ENCODE measurements at regions not wholly inside any gene's neighbourhood (a gene's known extent, or its start where the extent isn't known, plus 50 kb on each side); places are given as distances from the start of the nearest gene placed in this dataset.
"Not testable (repeated sequence)": the region's sequence is repeated elsewhere in the genome, so short reads cannot be mapped to it uniquely, and the experiment has no call there.

DNA sequence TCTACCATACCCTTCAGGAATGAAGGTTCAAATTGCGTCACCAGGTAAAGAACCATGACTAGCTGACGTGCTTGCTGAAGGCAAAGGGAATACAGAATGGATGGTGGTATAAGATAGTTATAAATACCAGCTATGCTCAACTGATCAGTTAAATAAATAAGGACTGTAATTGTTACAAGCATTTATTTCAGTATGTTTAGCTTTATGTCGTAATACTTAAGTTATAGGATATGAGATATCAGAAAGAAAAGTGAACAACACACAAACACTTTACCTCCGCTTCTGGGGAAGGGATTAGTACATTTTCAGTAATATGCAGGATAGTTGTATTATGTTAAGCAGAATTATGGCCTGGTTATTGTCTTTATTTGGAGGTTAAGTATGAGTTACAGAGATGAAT is 416.1 kb downstream of the BTG1 start:
- FAIRE-seq (no peak), DNase-seq (ENCODE audit: insufficient read length, low spot score) (no peak)
- TF ChIP-seq PAX5 (IDR thresholded peaks at IDR 0.05; ENCODE audit: insufficient read depth, low read length, severe bottlenecking): no peak

DNA sequence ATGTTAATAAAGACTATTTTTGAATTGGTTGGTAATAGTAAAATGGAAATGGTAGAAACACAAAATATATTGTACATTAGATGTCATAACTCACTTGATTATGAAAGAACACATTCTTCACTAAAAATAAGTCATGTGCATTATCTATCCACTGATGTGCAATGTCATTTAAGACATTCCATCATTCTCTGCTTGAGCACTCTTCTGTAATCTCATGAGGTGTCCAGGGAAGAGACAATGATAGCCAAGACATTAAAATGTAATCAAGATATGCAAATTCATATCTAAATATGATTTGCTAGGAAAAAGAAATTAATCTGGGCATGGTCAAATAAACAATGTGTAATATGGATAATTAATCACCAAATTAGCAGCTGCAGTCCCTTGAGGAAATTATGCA is 422.5 kb downstream of the BTG1 start:
- TF ChIP-seq SPI1 (IDR thresholded peaks at IDR 0.05; ENCODE audit: low read depth, low read length) (no peak), PAX5 (IDR thresholded peaks at IDR 0.05; ENCODE audit: insufficient read depth, low read length, severe bottlenecking) (no peak)
- FAIRE-seq: no peak
- no peak for DNase-seq (ENCODE audit: insufficient read length, low spot score)

DNA sequence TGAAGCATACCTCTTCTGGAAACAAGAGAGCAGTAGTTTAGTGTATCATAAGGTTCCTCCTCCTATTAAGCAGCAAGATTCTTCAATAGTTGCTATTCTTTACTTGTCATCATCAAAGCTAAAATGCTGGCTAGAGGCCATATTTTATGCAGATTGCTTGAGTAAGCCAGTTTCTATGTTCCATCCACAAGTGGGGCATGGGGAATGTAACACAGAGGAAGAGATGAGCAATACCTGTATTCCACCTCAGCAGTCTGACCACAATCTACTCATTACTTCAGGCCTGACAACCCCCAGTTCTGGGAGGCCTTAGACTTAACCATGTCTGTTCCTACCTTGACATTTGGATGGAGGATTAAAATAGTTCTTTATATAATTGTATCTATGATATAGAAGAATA is 423.6 kb downstream of the BTG1 start:
- TF ChIP-seq POLR2A (IDR thresholded peaks at IDR 0.05; ENCODE audit: low read depth, low read length): no peak
- no peak for TF ChIP-seq SPI1 (IDR thresholded peaks at IDR 0.05; ENCODE audit: low read depth, low read length)
- no peak for TF ChIP-seq PAX5 (IDR thresholded peaks at IDR 0.05; ENCODE audit: insufficient read depth, low read length, severe bottlenecking)
- no peak for TF ChIP-seq POU2F2 (IDR thresholded peaks at IDR 0.05; ENCODE audit: low read depth, low read length)
- no peak for TF ChIP-seq TAF1 (IDR thresholded peaks at IDR 0.05; ENCODE audit: low read depth, low read length)
- no peak for TF ChIP-seq POLR2AphosphoS5 (IDR thresholded peaks at IDR 0.05; ENCODE audit: low read depth, low read length)
- no peak for DNase-seq (ENCODE audit: insufficient read length, low spot score)
- FAIRE-seq: no peak

DNA sequence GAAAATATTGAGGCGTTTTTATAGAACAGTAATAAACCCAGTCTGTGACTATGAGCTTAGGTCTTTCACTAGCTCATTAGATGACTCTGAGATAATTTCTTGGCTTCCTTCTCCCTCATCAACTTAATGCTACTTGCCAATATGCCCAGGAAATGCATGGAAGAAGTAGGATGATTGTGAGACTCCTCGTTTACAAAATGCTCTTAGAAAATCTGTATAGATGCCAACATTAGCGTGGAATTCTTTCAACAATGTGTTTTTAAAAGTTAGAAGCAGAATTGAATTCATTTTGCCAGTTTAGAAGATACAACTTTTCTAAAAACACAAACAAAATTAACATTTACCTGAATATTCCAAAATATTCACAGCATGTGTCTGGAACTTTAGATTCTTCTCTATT is 424.6 kb downstream of the BTG1 start:
- no peak for FAIRE-seq
- no peak for DNase-seq (ENCODE audit: insufficient read length, low spot score)
- TF ChIP-seq POLR2A (IDR thresholded peaks at IDR 0.05; ENCODE audit: low read depth, low read length): no peak
- TF ChIP-seq PAX5 (IDR thresholded peaks at IDR 0.05; ENCODE audit: insufficient read depth, low read length, severe bottlenecking): no peak
- no peak for TF ChIP-seq SPI1 (IDR thresholded peaks at IDR 0.05; ENCODE audit: low read depth, low read length)
- TF ChIP-seq POU2F2 (IDR thresholded peaks at IDR 0.05; ENCODE audit: low read depth, low read length): no peak
- no peak for TF ChIP-seq POLR2AphosphoS5 (IDR thresholded peaks at IDR 0.05; ENCODE audit: low read depth, low read length)
- no peak for TF ChIP-seq TAF1 (IDR thresholded peaks at IDR 0.05; ENCODE audit: low read depth, low read length)

DNA sequence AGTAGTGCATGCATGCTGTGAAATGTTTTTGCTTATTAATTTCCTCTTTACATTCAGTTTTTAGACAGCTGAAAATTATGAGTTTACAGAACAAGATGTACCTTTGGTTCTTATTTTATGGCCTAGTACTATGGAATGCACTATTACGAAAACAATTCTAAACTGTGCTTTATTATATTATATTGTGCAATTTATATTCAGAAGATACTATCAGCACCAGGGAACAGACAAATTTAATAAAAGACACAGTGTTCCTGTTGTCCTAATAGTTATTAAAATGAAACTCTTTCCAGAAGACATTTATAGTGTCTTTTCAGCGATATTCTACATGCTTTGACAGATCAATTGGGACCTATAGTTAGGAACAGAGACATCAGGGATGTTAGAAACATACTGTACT is 427.3 kb downstream of the BTG1 start:
- no peak for DNase-seq (ENCODE audit: insufficient read length, low spot score)
- no peak for FAIRE-seq
- TF ChIP-seq POU2F2 (IDR thresholded peaks at IDR 0.05; ENCODE audit: low read depth, low read length) (no peak), TAF1 (IDR thresholded peaks at IDR 0.05; ENCODE audit: low read depth, low read length) (no peak), PAX5 (IDR thresholded peaks at IDR 0.05; ENCODE audit: insufficient read depth, low read length, severe bottlenecking) (no peak), POLR2A (IDR thresholded peaks at IDR 0.05; ENCODE audit: low read depth, low read length) (no peak), POLR2AphosphoS5 (IDR thresholded peaks at IDR 0.05; ENCODE audit: low read depth, low read length) (no peak), SPI1 (IDR thresholded peaks at IDR 0.05; ENCODE audit: low read depth, low read length) (no peak)

DNA sequence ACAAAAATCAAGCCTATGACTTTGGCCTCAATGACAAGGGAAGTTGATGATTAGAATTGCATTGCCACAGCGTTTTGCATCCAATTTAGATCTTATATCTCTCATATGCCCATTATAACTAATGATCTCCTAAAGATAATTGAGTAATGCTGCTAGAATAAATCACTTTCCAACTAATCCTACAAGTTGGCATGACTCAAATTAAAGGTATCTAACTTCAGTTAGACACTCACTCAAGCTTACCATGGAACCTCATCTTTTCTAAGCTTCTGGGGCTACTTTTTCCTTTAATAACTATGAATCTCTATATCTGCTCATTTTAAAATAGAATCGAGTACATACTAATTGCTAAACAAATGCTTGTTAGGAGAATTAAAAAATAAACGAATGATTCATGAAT is 427.8 kb downstream of the BTG1 start:
- no peak for FAIRE-seq
- DNase-seq (ENCODE audit: insufficient read length, low spot score): no peak
- no peak for TF ChIP-seq POU2F2 (IDR thresholded peaks at IDR 0.05; ENCODE audit: low read depth, low read length)
- TF ChIP-seq POLR2AphosphoS5 (IDR thresholded peaks at IDR 0.05; ENCODE audit: low read depth, low read length): no peak
- TF ChIP-seq SPI1 (IDR thresholded peaks at IDR 0.05; ENCODE audit: low read depth, low read length): no peak
- TF ChIP-seq POLR2A (IDR thresholded peaks at IDR 0.05; ENCODE audit: low read depth, low read length): no peak
- no peak for TF ChIP-seq TAF1 (IDR thresholded peaks at IDR 0.05; ENCODE audit: low read depth, low read length)
- no peak for TF ChIP-seq PAX5 (IDR thresholded peaks at IDR 0.05; ENCODE audit: insufficient read depth, low read length, severe bottlenecking)

DNA sequence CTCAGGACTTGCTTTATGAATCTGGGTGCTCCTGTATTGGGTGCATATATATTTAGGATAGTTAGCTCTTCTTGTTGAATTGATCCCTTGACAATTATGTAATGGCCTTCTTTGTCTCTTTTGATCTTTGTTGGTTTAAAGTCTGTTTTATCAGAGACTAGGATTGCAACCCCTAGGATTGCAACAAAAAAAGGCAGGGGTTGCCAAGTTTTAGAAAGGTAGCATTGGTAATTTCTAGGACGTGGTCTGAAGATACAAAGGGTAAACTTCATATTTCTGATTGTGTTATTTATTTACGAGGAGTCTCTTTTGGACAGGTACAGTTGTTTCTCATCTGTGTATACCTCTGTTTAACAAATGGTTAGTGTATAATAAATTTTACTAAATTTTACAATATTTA is 433.7 kb downstream of the BTG1 start:
- not testable (repeated sequence) for DNase-seq (ENCODE audit: insufficient read length, low spot score); FAIRE-seq

DNA sequence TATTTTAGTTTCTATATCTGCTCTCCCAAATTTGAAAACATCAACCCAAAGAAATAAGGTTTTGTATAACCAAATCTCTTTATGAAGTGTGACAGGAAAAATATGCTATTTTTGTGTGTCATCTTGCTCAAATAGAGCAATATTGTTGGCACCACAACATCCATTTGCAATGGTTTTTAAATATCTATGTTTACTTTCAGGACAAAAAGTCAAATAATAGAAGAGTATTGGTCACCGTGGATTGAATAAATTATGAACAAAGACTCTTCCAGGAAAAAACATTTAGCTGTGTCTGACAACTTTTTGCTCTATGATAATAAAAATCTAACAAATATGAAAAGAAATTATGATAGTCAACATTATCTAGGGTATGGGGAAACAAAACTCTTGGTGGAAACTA is 439.2 kb downstream of the BTG1 start:
- no peak for DNase-seq (ENCODE audit: insufficient read length, low spot score)
- no peak for FAIRE-seq
- TF ChIP-seq POLR2AphosphoS5 (IDR thresholded peaks at IDR 0.05; ENCODE audit: low read depth, low read length) (no peak), POU2F2 (IDR thresholded peaks at IDR 0.05; ENCODE audit: low read depth, low read length) (no peak), SPI1 (IDR thresholded peaks at IDR 0.05; ENCODE audit: low read depth, low read length) (no peak), PAX5 (IDR thresholded peaks at IDR 0.05; ENCODE audit: insufficient read depth, low read length, severe bottlenecking) (no peak), POLR2A (IDR thresholded peaks at IDR 0.05; ENCODE audit: low read depth, low read length) (no peak), TAF1 (IDR thresholded peaks at IDR 0.05; ENCODE audit: low read depth, low read length) (no peak)

DNA sequence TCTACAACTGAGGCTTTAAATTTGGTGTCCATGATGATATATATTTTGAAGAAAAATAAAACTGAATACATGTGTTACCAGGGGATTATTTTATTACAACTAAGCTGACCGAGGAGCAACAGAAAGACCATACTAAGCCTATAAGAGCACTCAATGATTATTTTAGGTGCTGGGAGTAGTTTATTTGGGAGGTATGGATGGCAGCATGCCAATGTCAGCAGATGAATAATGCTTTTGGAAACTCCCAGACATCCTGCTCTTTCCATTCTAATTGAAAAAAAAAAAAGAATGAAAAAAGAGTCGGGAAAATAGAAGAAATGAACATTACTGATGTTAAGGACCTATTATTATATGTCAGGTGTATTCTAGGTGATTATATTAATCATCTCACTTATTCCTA is 441.2 kb downstream of the BTG1 start:
- no peak for DNase-seq (ENCODE audit: insufficient read length, low spot score)
- TF ChIP-seq POLR2A (IDR thresholded peaks at IDR 0.05; ENCODE audit: low read depth, low read length): no peak
- no peak for TF ChIP-seq POLR2AphosphoS5 (IDR thresholded peaks at IDR 0.05; ENCODE audit: low read depth, low read length)
- no peak for TF ChIP-seq TAF1 (IDR thresholded peaks at IDR 0.05; ENCODE audit: low read depth, low read length)
- TF ChIP-seq SPI1 (IDR thresholded peaks at IDR 0.05; ENCODE audit: low read depth, low read length): no peak
- TF ChIP-seq POU2F2 (IDR thresholded peaks at IDR 0.05; ENCODE audit: low read depth, low read length): no peak
- no peak for TF ChIP-seq PAX5 (IDR thresholded peaks at IDR 0.05; ENCODE audit: insufficient read depth, low read length, severe bottlenecking)
- no peak for FAIRE-seq

DNA sequence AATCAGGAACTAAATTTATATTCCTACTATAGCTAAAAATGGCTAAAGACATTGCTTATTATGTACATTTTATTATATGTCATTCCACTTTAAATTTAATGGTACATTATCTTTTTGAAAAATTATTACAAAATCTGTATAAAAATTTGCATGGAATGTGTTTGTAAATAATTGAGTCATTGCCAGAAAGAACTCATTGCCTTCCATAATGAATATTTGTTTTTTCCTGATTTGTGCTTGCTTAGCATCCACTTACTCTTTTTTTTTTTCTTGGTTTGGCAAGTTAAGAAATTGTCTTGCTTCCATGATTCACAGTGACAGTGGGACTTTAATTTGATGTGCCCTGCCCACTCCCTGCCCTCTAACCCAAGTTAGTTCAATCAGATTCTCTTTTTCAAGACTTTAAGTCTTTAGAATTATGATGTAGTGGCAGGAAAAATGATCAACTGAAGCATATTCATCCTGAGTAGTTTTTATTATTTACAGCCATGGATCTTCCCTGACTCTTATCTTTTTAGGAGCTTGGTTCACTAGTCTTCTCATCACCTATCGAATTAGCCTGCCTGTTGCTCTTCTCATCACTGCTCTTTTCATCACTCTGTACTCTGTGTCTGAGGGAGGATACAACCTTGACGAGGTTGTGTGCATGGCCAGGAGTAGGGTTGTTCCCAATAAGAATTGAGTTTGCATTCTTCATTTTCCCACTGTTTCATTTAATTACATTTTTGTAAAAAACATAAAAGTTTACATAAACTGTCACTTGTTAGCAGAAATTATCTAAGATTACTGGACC is 442.0 kb downstream of the BTG1 start:
- DNase-seq (ENCODE audit: insufficient read length, low spot score) (no peak), FAIRE-seq (no peak)
- TF ChIP-seq POLR2A (IDR thresholded peaks at IDR 0.05; ENCODE audit: low read depth, low read length) (no peak), PAX5 (IDR thresholded peaks at IDR 0.05; ENCODE audit: insufficient read depth, low read length, severe bottlenecking) (no peak), POU2F2 (IDR thresholded peaks at IDR 0.05; ENCODE audit: low read depth, low read length) (no peak), TAF1 (IDR thresholded peaks at IDR 0.05; ENCODE audit: low read depth, low read length) (no peak), POLR2AphosphoS5 (IDR thresholded peaks at IDR 0.05; ENCODE audit: low read depth, low read length) (no peak), SPI1 (IDR thresholded peaks at IDR 0.05; ENCODE audit: low read depth, low read length) (no peak)

Data from GM12891 (cell line).